WTC11 (cell line): ENCODE measurements at regions not wholly inside any gene's neighbourhood (a gene's known extent, or its start where the extent isn't known, plus 50 kb on each side); places are given as distances from the start of the nearest gene placed in this dataset.

Experiments
- ATAC-seq: fragments of 200-7000 bp; cut with Tn5 transposase; 2 replicates; pipeline ENCODE4 v1.10.0; 2021; ENCODE audit warnings: mild to moderate bottlenecking, moderate library complexity
- CTCF ChIA-PET: fragments of 300-600 bp; sonication (Branson Sonifier 250); formaldehyde crosslinking; loops from one replicate; lab custom pipeline; 2021; ENCODE audit warnings: antibody characterized with exemption; lab: Charles Lee
- POLR2A ChIA-PET: fragments of 350-600 bp; sonication (Branson Sonifier 250); formaldehyde crosslinking; loops from one replicate; lab custom pipeline; 2021; ENCODE audit warnings: antibody characterized with exemption; lab: Charles Lee
- DNase-seq: peaks from one replicate; pipeline ENCODE4 v3.0.0; 2021; ENCODE audit warnings: low spot score
- H3K27ac Mint-ChIP-seq: 2 replicates; pipeline ENCODE4 v1.8.0; 2021; ENCODE audit warnings: mixed read lengths
- H3K27me3 Mint-ChIP-seq: 2 replicates; pipeline ENCODE4 v1.8.0; 2021; ENCODE audit warnings: low read depth, mild to moderate bottlenecking, moderate library complexity, mixed read lengths
- H3K36me3 Mint-ChIP-seq: 2 replicates; pipeline ENCODE4 v1.8.0; 2021; ENCODE audit warnings: mixed read lengths
- H3K4me1 Mint-ChIP-seq: 2 replicates; pipeline ENCODE4 v1.8.0; 2022; ENCODE audit warnings: mixed read lengths
- H3K4me3 Mint-ChIP-seq: 2 replicates; pipeline ENCODE4 v1.8.0; 2021; ENCODE audit warnings: mild to moderate bottlenecking, moderate library complexity, mixed read lengths
- H3K9me3 Mint-ChIP-seq: 2 replicates; pipeline ENCODE4 v1.8.0; 2021; ENCODE audit warnings: mixed read lengths
- ATF3 ChIP-seq: sonication (generic); formaldehyde crosslinking; conservative IDR thresholded peaks from 2 replicates; pipeline ENCODE4 v1.8.1; 2022; ENCODE audit warnings: mild to moderate bottlenecking, missing genetic modification reagents
- CREM ChIP-seq: sonication (generic); formaldehyde crosslinking; IDR thresholded peaks from 2 replicates; pipeline ENCODE4 v1.8.1; 2022; ENCODE audit warnings: mild to moderate bottlenecking, missing genetic modification reagents, moderate library complexity
- E2F4 ChIP-seq: sonication (generic); formaldehyde crosslinking; IDR thresholded peaks from 2 replicates; pipeline ENCODE4 v1.8.1; 2022; ENCODE audit warnings: low read depth, mild to moderate bottlenecking, moderate library complexity, missing genetic modification reagents, borderline replicate concordance
- FOXK1 ChIP-seq: sonication (generic); formaldehyde crosslinking; IDR thresholded peaks from 2 replicates; pipeline ENCODE4 v1.8.0; 2022; ENCODE audit warnings: mild to moderate bottlenecking, moderate library complexity, missing genetic modification reagents
- GABPB1 ChIP-seq: sonication (generic); formaldehyde crosslinking; IDR thresholded peaks from 2 replicates; pipeline ENCODE4 v1.8.1; 2023; ENCODE audit warnings: mild to moderate bottlenecking, missing genetic modification reagents
- MLX ChIP-seq: sonication (generic); formaldehyde crosslinking; IDR thresholded peaks from 2 replicates; pipeline ENCODE4 v1.8.1; 2023; ENCODE audit warnings: mild to moderate bottlenecking, missing genetic modification reagents, moderate library complexity
- NFE2L1 ChIP-seq: sonication (generic); formaldehyde crosslinking; IDR thresholded peaks from 2 replicates; pipeline ENCODE4 v1.8.1; 2023; ENCODE audit warnings: missing genetic modification reagents
- NFYB ChIP-seq: sonication (generic); formaldehyde crosslinking; conservative IDR thresholded peaks from 2 replicates; pipeline ENCODE4 v1.8.0; 2022; ENCODE audit warnings: low read depth, missing genetic modification reagents
- SOX15 ChIP-seq: fragments of 250-450 bp; sonication (Bioruptor Pico); IDR thresholded peaks from 2 replicates; pipeline ENCODE4 v1.9.0; 2021; ENCODE audit warnings: mild to moderate bottlenecking
- STAT6 ChIP-seq: sonication (generic); formaldehyde crosslinking; conservative IDR thresholded peaks from 2 replicates; pipeline ENCODE4 v1.8.1; 2023; ENCODE audit warnings: mild to moderate bottlenecking, low read depth, missing genetic modification reagents, moderate library complexity
- TEAD1 ChIP-seq: sonication (generic); formaldehyde crosslinking; IDR thresholded peaks from 2 replicates; pipeline ENCODE4 v1.8.0; 2022; ENCODE audit warnings: mild to moderate bottlenecking, missing genetic modification reagents
- USF2 ChIP-seq: sonication (generic); formaldehyde crosslinking; IDR thresholded peaks from 2 replicates; pipeline ENCODE4 v1.8.1; 2023; ENCODE audit warnings: mild to moderate bottlenecking, missing genetic modification reagents, moderate library complexity
- ZNF121 ChIP-seq: sonication (generic); formaldehyde crosslinking; IDR thresholded peaks from 2 replicates; pipeline ENCODE4 v1.8.0; 2023; ENCODE audit warnings: missing genetic modification reagents
- ZNF423 ChIP-seq: fragments of 250-450 bp; sonication (Bioruptor Pico); IDR thresholded peaks from 2 replicates; pipeline ENCODE4 v2.1.2; 2022; ENCODE audit warnings: mild to moderate bottlenecking, moderate library complexity
- ZNF671 ChIP-seq: fragments of 250-450 bp; sonication (Bioruptor Pico); IDR thresholded peaks from 2 replicates; pipeline ENCODE4 v1.8.0; 2021; ENCODE audit warnings: mild to moderate bottlenecking
- TF ChIP-seq, protein P1 (sequence below): fragments of 250-450 bp; sonication (Bioruptor Pico); conservative IDR thresholded peaks from 2 replicates; pipeline ENCODE4 v1.9.0; 2021; ENCODE audit warnings: mild to moderate bottlenecking
- TF ChIP-seq, protein P2 (sequence below): fragments of 250-450 bp; sonication (Bioruptor Pico); IDR thresholded peaks from 2 replicates; pipeline ENCODE4 v2.1.2; 2022; ENCODE audit warnings: mild to moderate bottlenecking, moderate library complexity
- TF ChIP-seq, protein P3 (sequence below): sonication (generic); formaldehyde crosslinking; IDR thresholded peaks from 2 replicates; pipeline ENCODE4 v1.8.0; 2022; ENCODE audit warnings: missing genetic modification reagents

- TF ChIP-seq STAT6 (CRISPR knock-in tag), result no peak
Observed at GRCh38 chr15:70303981-70304380, 206.3 kb upstream of the TLE3 start (continued).

- peaks cover 7% of the 10 kb centered on the region for H3K9me3 Mint-ChIP-seq
- no peak overlapping the region for H3K27ac Mint-ChIP-seq
- no peak for DNase-seq
- TF ChIP-seq E2F4 (CRISPR knock-in tag), result no peak
- TF ChIP-seq, protein P1, sequence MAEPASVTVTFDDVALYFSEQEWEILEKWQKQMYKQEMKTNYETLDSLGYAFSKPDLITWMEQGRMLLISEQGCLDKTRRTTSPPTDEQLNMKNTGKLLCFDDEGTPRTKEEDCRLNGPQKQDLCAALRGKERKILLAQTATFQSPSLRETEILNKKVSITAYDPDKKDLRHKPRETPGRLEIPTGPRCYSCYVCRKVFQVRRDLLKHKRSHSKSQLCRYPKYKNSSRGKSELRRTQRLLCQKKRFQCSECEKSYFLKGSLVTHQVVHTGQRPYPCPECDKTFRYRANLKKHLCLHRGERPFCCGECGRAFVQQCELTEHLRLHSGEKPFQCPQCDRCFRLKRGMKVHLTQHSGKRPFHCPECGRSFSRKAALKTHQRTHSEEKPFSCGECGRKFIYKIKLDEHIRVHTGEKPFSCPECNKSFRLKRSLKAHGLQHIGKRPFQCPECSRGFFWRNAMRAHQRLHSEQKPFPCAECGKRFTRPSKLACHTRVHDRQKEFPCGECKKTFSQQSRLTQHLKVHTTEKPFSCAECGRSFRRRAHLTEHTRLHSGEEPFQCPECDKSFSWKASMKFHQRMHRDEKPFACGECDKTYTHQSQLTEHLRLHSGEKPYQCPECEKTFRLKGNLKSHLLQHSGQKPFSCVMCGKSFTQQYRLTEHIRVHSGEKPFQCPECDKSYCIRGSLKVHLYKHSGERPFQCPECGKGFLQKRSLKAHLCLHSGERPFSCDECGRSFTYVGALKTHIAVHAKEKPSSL (CRISPR knock-in tag), result no peak
- TF ChIP-seq, protein P2, sequence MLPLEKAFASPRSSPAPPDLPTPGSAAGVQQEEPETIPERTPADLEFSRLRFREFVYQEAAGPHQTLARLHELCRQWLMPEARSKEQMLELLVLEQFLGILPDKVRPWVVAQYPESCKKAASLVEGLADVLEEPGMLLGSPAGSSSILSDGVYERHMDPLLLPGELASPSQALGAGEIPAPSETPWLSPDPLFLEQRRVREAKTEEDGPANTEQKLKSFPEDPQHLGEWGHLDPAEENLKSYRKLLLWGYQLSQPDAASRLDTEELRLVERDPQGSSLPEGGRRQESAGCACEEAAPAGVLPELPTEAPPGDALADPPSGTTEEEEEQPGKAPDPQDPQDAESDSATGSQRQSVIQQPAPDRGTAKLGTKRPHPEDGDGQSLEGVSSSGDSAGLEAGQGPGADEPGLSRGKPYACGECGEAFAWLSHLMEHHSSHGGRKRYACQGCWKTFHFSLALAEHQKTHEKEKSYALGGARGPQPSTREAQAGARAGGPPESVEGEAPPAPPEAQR, result no peak
- TF ChIP-seq MLX (CRISPR knock-in tag), result no peak
- TF ChIP-seq FOXK1 (CRISPR knock-in tag), result no peak
- TF ChIP-seq TEAD1, result no peak
- no peak for TF ChIP-seq NFE2L1 (CRISPR knock-in tag)
- TF ChIP-seq ZNF423 (CRISPR knock-in tag), result no peak
- no peak for TF ChIP-seq NFYB (CRISPR knock-in tag)
- no peak for TF ChIP-seq CREM (CRISPR knock-in tag)
- no peak for TF ChIP-seq SOX15 (CRISPR knock-in tag)
- TF ChIP-seq ATF3, result no peak
- TF ChIP-seq USF2 (CRISPR knock-in tag), result no peak
- no peak for TF ChIP-seq GABPB1
- no peak for TF ChIP-seq ZNF121 (CRISPR knock-in tag)
- TF ChIP-seq, protein P3, sequence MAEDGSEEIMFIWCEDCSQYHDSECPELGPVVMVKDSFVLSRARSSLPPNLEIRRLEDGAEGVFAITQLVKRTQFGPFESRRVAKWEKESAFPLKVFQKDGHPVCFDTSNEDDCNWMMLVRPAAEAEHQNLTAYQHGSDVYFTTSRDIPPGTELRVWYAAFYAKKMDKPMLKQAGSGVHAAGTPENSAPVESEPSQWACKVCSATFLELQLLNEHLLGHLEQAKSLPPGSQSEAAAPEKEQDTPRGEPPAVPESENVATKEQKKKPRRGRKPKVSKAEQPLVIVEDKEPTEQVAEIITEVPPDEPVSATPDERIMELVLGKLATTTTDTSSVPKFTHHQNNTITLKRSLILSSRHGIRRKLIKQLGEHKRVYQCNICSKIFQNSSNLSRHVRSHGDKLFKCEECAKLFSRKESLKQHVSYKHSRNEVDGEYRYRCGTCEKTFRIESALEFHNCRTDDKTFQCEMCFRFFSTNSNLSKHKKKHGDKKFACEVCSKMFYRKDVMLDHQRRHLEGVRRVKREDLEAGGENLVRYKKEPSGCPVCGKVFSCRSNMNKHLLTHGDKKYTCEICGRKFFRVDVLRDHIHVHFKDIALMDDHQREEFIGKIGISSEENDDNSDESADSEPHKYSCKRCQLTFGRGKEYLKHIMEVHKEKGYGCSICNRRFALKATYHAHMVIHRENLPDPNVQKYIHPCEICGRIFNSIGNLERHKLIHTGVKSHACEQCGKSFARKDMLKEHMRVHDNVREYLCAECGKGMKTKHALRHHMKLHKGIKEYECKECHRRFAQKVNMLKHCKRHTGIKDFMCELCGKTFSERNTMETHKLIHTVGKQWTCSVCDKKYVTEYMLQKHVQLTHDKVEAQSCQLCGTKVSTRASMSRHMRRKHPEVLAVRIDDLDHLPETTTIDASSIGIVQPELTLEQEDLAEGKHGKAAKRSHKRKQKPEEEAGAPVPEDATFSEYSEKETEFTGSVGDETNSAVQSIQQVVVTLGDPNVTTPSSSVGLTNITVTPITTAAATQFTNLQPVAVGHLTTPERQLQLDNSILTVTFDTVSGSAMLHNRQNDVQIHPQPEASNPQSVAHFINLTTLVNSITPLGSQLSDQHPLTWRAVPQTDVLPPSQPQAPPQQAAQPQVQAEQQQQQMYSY (CRISPR knock-in tag), result no peak
- TF ChIP-seq ZNF671 (CRISPR knock-in tag), result no peak
- ATAC-seq, result no peak
- ChIA-PET POLR2A (no interaction called here), CTCF (no interaction called here)
- no peaks in the 10 kb centered on the region; the same call in 1 of the 2 replicates for H3K27me3 Mint-ChIP-seq
- no peak overlapping the region for H3K4me3 Mint-ChIP-seq
- H3K4me1 Mint-ChIP-seq, result no peaks in the 10 kb centered on the region
- H3K36me3 Mint-ChIP-seq, result 0 out of 2 replicates have a peak, but pooled peaks cover 4% of the 10 kb centered on the region
Observed at GRCh38 chr15:70302360-70302759, 204.6 kb upstream of the TLE3 start.
